Left kidney (tissue), 1 donor: ENCODE measurements at regions not wholly inside any gene's neighbourhood (a gene's known extent, or its start where the extent isn't known, plus 50 kb on each side); places are given as distances from the start of the nearest gene placed in this dataset.
A peak's percentile ranks its signal among the peaks of the same experiment; 100 is the strongest.
"Not testable (repeated sequence)": the region's sequence is repeated elsewhere in the genome, so short reads cannot be mapped to it uniquely, and the experiment has no call there.

Experiments used
- DNase-seq: peaks from one replicate; pipeline ENCODE4 v3.0.0-alpha.2; 2013

DNA sequence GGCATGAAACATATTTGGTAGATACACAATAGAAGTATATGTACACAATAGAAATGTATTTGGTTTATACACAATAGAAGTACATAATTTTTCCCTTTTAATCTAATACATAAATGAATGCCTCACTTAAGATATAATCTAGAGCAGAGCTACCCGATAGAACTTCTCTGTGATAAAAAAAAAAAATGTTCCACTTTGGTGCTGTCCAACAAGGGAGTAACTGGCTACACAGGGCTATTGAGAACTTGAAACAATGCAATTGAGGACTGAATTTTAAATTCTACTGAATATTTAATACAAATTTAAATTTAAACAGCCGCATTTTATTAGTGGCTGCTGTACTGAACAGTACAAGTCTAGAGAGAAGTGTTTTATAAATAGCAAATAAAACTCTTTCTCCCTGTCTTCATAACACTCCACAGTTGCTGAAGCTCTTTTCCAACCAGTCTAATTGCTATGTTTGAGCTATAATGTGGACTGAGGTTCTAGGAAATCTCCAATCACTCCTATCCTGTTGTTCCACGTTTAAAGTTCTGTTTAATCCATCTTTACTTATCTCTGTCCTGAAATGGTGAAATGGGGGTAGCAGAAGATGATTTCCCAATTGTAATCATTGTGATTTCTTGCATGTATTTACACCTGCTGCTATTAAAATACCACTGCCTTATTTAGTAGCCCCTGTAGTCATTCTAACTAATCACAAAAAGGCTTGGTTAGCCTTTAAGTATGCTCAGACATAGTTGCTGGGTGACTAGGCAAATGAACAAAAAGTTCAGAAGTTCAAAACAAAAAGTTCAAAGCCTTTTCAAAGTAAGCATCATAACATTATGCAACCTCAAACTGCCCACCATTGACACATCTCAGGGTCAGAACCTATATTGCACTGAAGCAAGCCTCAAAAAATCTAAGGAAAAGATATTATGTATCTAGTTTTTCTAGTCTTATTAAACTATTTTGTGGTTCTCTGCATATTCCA is 192.3 kb upstream of the C1orf87 start:
- no peak for DNase-seq

GRCh38 chr1:60262701-60263100 is 189.1 kb upstream of the C1orf87 start:
- DNase-seq, result no peak

- no peak for DNase-seq
Measured at GRCh38 chr1:60257531-60257930, 184.0 kb upstream of the C1orf87 start.

DNA sequence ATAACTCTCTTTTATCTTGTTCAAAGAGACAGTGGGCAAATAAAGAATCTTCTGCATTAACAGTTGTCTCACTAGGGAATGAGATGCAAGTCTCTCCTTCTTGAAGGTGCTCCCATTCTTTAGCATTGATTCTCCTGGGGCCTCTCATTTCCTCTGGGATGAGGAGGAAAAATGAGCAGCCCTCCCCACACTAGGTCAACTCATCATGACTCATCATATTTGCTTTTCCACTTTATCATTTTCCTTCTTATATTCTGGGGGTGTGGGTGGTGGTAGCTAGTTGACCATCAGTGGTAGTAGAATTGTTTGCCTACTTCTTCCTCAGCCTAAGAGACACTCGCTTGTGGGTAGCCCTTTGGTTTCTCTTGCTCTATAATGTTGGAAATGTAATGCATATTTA is 182.0 kb upstream of the C1orf87 start:
- DNase-seq, result no peak

DNA sequence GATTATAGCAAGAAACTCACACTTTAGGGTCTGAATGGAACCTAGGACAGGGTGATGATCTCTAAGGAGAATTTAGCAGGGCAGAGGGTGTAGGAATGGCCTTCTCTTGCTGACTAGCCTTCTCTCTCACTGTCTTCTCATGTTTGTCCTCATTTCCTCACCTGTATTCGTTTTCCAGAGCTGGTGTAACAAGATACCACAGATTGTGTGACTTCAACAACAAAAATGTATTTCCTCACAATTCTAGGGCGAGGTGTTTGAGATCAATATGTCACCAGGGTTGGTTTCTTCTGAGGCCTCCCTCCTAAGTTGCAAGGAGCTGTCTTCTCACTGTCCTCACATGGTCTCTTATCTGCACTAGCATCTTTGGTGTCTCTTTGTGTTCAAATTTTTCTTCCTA is 177.9 kb upstream of the C1orf87 start:
- DNase-seq, result no peak

GRCh38 chr1:60247467-60247866 is 173.9 kb upstream of the C1orf87 start:
- not testable (repeated sequence) for DNase-seq

GRCh38 chr1:60245324-60245723 is 171.8 kb upstream of the C1orf87 start:
- no peak for DNase-seq

DNA sequence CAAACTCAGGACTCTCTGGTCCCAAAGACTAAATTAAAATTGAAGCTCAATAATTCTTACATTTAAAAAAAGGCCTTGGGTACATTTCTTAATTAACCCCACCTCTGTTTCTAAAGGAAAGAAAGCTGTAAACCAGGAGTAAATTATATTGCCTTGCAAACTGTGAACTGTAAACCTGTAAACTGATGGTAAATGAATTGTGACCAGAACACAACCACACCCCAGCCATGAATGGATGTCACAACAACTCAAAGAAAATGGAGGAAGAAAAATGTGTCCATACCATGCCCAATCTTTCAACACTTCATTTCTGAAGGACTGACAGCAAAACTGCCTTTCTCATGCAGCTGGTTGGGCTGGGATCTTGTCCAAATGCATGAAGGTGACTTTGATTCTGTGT is 171.3 kb upstream of the C1orf87 start:
- no peak for DNase-seq

DNA sequence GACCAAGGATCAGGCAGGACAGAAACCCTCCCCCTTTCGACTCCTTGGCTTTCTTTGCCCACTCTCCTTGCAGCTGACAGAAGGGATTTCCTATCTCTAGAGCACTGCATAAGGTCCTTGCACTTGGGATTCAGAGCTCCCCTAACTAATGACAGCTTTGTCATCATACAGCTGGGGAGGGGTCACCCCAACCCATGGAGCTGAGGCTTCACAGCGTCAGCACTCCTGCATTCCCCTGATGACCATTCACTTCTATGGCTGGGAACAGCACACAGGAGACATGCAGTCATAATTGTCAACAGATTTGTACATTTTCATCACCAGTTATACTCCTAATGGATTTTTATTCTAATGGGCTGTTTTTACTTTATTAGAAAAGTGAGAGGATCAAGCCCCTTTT is 161.7 kb upstream of the C1orf87 start:
- DNase-seq, result no peak

DNA sequence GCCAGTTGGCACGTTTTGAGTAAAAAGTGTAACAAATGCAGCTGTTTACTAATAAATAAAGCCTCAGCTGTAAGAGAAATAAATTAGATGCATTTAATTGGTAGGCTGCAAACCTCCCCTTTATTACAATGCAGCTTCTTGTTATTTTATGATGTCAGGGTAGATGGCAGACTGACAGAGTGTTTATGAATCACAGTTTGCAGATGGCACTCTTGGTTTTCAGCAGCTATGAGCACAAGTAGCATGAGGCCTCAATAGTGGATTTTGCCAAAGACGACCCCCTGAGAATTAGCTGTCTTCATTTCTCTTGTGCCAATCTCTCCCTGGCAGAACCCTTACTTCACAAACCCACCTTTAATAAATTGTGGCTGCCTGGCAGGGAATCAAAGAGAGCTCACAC is 161.2 kb upstream of the C1orf87 start:
- no peak for DNase-seq

GRCh38 chr1:60229821-60230220 is 156.3 kb upstream of the C1orf87 start:
- no peak for DNase-seq

DNA sequence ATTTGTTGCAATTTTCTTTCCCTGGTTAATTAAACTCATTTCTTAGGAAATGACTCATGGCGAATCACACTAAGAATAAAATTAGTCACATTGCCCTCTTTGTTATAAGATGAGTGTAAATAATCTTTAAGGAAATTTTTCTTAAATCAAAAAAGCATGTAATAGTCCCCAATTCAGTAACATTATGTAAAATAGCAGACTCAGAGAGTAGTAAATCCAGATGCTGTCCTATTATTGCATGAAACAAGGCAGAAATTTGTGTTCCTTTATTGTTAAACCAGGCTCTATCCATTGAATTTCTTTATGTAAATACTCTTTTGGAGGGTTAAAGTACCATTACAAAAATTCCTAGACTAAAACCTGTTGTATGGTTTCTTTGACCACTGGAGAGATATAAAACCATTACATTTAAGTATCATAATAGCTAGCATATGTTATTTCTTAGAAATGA is 154.5 kb upstream of the C1orf87 start:
- DNase-seq, result no peak

GRCh38 chr1:60227601-60228000 is 154.0 kb upstream of the C1orf87 start:
- no peak for DNase-seq

GRCh38 chr1:60225486-60225885 is 151.9 kb upstream of the C1orf87 start:
- no peak for DNase-seq

- no peak for DNase-seq
Measured at GRCh38 chr1:60224523-60224922, 151.0 kb upstream of the C1orf87 start.

- DNase-seq, result no peak
Measured at GRCh38 chr1:60223158-60223557, 149.6 kb upstream of the C1orf87 start.

DNA sequence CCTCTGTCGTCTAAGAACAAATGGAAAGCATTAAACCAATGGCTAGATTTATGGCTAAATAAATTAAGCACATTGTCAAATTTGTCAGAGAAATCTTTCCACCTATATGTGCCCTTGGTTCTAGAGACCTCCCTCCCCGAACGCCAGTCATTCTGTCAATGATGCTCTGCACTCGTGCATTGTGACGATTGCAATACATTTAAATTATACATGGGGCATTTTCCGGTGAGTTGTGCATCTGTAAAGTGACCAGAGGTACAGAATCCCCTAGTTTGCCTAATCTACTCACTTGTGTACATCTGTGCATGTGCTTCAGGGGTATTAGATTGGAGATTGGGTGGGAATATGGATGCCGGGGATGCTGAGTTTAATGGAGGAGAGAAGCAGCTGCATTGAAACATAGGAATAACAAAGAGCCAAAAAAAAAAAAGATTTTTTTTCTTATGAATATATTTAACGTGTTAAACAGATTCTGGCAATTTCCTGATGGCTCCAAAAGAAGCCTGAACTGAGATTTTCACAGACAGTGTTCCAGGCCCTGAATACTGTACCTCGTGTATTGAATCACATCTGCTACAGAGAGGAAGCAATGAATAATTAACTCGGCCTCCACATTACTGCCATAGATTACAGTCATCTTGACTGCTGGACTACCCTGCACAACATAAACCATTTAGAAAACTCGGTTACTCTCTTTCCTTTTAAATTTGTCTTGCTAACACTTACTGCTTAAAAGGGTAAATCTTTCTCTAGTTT is 149.0 kb upstream of the C1orf87 start:
- DNase-seq, result peak; percentile 10

DNA sequence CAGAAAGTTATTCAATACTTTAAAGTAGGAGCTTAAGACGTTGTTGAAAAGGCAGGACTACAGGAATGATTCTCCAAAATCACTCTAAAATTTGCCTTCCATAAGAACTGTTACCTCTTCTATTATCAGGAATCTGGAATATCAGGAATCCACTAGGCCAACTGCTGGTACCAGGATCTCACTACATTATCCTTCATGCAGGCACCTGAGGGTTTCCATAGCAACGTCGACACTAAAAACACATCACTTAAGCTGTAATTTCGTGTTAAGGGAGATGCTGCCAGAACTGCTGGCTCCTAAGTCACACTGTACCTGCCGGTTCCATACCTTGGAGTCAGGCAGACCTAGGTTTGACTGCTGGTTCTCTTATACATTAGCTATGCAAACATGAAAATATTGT is 139.7 kb upstream of the C1orf87 start:
- DNase-seq, result no peak

- no peak for DNase-seq
Measured at GRCh38 chr1:60196026-60196425, 122.5 kb upstream of the C1orf87 start.

DNA sequence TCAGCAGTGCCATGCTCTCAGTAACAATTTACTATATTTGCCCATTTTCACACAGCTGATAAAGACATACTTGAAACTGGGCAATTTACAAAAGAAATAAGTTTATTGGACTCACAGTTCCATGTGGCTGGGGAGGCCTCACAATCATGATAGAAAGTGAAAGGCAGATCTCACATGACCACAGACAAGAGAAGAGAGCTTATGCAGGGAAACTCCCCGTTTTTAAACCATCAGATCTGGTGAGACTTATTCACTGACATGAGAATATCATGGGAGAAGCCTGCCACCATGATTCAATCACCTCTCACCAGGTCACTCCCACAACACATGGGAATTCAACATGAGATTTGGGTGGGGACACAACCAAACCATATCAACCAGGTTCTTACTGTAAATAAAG is 112.1 kb upstream of the C1orf87 start:
- no peak for DNase-seq

GRCh38 chr1:60184521-60184920 is 111.0 kb upstream of the C1orf87 start:
- DNase-seq, result no peak

DNA sequence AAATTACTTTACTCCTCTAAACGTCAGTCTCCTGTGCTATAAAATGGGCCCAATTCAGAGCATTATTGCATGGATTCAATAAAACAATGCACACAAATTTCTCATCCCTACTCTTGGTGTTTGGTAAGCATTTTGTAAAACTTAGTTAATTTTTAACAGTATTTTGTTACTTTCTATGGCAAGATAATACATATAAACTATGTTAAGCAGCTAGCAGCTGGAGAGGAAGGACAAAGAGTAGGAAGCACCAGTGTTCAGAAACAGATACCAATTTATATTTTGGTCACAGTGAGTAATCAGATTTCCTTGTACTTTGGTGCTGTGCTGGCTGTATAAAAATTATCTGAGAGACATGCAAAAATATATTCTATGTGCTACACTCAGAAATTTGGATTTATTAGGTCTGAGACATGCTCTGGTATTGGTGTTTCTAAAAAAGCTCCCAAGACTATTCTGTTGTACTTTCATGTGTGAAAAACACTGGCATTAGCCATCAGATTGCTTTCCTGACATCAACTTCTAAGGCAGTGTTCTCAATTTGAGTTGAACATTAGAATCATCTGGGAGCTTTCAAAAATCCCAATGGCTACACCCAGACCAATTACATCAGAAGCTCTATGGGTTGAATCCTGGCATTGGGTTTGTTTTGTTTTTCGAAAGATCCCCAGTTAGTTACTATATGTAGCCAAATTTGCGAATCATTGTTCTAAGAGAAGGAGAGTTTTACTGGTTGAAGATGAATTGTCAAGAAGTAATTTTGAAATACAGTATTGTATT is 100.3 kb upstream of the C1orf87 start:
- no peak for DNase-seq
